ENCODE measurements at regions not wholly inside any gene's neighbourhood (a gene's known extent, or its start where the extent isn't known, plus 50 kb on each side); places are given as distances from the start of the nearest gene placed in this dataset.

DNA sequence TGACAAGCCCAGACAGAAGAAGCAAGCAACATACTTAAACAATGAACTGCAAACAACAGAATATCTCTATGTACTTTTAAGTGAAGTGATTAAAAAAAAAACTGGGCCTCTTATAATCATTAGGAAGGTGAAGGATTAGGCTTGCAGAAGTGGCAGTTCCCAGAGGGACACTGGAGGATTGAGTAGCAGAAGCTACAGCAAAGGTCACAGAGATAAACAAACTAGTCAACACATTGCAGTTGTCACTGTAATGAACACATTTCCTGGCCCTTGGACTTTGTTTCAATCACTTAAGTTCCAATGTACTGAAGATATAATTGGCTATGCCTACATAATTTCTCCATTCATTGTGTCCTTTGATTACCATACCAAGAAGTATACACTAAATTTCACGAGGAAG, 1498.8 kb downstream of the SLITRK5 start:
- H3K9me3 ChIP-seq: no peaks in the 10 kb centered on the region
- WGBS, 2 donors: 53 to 61% methylated on average over 1 of the region's 1 CpG
- TF ChIP-seq, protein P1, sequence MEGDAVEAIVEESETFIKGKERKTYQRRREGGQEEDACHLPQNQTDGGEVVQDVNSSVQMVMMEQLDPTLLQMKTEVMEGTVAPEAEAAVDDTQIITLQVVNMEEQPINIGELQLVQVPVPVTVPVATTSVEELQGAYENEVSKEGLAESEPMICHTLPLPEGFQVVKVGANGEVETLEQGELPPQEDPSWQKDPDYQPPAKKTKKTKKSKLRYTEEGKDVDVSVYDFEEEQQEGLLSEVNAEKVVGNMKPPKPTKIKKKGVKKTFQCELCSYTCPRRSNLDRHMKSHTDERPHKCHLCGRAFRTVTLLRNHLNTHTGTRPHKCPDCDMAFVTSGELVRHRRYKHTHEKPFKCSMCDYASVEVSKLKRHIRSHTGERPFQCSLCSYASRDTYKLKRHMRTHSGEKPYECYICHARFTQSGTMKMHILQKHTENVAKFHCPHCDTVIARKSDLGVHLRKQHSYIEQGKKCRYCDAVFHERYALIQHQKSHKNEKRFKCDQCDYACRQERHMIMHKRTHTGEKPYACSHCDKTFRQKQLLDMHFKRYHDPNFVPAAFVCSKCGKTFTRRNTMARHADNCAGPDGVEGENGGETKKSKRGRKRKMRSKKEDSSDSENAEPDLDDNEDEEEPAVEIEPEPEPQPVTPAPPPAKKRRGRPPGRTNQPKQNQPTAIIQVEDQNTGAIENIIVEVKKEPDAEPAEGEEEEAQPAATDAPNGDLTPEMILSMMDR (IDR thresholded peaks at IDR 0.05): no peak

DNA sequence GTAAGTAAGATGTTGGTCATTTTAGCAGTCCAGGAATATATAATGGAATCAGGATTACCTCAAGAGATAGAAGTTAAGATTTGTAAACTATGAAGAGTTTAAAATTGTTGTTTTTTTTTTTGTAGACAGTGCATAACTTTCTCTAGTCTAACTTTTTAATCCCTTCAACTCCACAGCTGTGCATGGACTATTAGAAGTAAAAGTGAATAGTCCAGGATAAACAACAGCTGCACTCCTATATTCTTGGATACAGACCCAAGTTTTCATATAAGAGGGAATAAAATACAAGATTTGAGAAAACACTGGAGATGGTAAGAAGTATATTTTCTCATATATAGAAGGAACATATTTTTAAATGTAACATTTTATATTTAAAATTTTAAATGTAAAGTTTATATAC, 1509.9 kb downstream of the SLITRK5 start:
- no peak for DNase-seq

More for the DNA sequence above, 1498.8 kb downstream of the SLITRK5 start:
- no peak for DNase-seq
- no peaks in the 10 kb centered on the region for H3K4me1 ChIP-seq
- intact Hi-C loops (cut with DNase I): no loop called here
- no peaks in the 10 kb centered on the region for H3K27me3 ChIP-seq
- no peak overlapping the region for H3K4me3 ChIP-seq
- H3K27ac ChIP-seq: no peak overlapping the region
- H3K36me3 ChIP-seq: no peaks in the 10 kb centered on the region

DNA sequence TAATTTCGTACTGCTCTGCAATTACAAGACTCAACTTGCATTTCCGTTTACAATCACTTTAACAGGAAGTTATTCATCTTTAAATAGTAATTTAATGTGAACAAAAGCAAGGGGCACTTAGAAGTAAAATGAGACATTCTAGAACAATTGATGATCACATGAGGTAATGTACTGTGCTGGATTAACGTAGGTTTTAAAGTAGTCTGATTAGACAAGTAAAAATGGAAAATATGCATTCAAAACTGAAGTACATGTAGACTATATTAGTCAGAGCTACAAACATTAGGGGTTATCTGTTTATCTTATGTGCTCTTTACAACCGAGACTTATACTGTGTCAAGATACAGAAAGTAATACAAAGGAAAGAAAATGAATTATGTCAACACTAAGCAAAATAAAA, 1528.0 kb downstream of the SLITRK5 start:
- H3K36me3 ChIP-seq: no peaks in the 10 kb centered on the region
- no peak overlapping the region for H3K4me3 ChIP-seq
- no peaks in the 10 kb centered on the region for H3K4me1 ChIP-seq
- no peaks in the 10 kb centered on the region for H3K9me3 ChIP-seq
- DNase-seq: no peak
- 14 to 19% methylated on average over 4 of the region's 4 CpGs for WGBS, 2 donors
- H3K27me3 ChIP-seq: no peaks in the 10 kb centered on the region
- TF ChIP-seq POLR2A (IDR thresholded peaks at IDR 0.05): no peak
- TF ChIP-seq, protein P1 (IDR thresholded peaks at IDR 0.05): no peak
- H3K27ac ChIP-seq: no peak overlapping the region
- intact Hi-C loops (cut with DNase I): no loop called here

More for the DNA sequence above, 1509.9 kb downstream of the SLITRK5 start:
- intact Hi-C loops (cut with DNase I): no loop called here
- TF ChIP-seq, protein P1 (IDR thresholded peaks at IDR 0.05): no peak
- TF ChIP-seq POLR2A (IDR thresholded peaks at IDR 0.05): no peak
- no peak overlapping the region for H3K4me3 ChIP-seq
- no peaks in the 10 kb centered on the region for H3K4me1 ChIP-seq
- no peaks in the 10 kb centered on the region for H3K36me3 ChIP-seq
- peaks cover 0 to 10% (median 0%) of the 10 kb centered on the region in 3 donors for H3K9me3 ChIP-seq
- H3K27me3 ChIP-seq: no peaks in the 10 kb centered on the region
- no peak overlapping the region for H3K27ac ChIP-seq

DNA sequence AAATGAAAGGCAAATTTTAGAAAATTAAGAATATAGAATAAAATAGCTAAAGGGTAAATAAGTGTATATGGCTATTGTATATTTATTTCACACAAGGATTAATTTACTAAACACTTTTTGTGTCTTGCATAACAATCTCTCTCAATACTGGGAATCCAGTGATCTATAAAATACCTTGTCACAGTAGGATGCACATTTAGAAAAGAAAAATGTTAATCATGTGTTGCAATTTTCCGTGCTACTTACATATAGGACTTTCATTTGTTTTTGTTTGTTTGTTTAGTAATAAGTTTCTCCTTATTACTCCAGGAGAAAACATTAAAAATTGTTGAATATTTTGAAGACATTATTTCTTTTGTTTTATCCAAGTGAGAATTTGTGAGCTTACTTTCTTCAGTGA, 1533.3 kb downstream of the SLITRK5 start:
- intact Hi-C loops (cut with DNase I): no loop called here
- Histone ChIP-seq H3K27me3 (no peaks in the 10 kb centered on the region), H3K27ac (no peak overlapping the region), H3K4me1 (no peaks in the 10 kb centered on the region), H3K36me3 (no peaks in the 10 kb centered on the region), H3K4me3 (no peak overlapping the region), H3K9me3 (no peaks in the 10 kb centered on the region)
- no peak for DNase-seq
- 39 to 61% methylated on average over 1 of the region's 1 CpG for WGBS, 2 donors
- TF ChIP-seq POLR2A (IDR thresholded peaks at IDR 0.05): no peak
- TF ChIP-seq, protein P1 (IDR thresholded peaks at IDR 0.05): no peak

DNA sequence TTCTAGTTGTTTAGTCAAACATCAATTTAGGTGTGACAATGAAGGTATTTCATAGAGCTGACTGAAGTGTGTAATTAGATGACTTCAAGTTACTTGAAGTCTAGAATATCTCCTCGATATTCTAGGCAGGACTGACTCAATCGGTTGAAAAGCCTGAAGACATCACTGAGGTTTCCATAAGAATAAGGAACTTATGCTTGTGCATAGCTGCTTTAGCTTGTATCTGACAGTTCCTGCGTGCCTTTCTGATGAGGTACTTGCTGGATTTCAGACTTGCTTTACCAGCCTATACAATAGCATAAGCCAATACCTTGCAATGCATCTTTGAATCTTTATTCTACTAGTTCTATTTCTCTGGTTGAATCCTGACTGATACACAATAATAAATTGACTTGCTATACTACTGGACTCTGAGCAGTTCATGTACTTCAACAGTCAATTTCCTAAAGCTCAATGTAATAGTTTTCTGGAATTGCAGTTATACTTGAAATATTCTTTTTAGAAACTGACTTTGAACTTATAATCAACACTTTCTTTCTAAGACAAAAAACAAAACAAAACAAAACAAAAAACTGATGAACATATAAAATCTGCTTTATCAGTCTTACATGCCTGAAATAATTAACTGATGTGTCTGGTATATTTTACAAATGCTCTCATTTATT, 1534.8 kb downstream of the SLITRK5 start:
- no peak for DNase-seq
- Histone ChIP-seq H3K36me3 (no peaks in the 10 kb centered on the region), H3K4me3 (no peak overlapping the region), H3K27ac (no peak overlapping the region), H3K27me3 (no peaks in the 10 kb centered on the region), H3K4me1 (no peaks in the 10 kb centered on the region), H3K9me3 (no peaks in the 10 kb centered on the region)
- no peak for TF ChIP-seq POLR2A (IDR thresholded peaks at IDR 0.05)
- TF ChIP-seq, protein P1 (IDR thresholded peaks at IDR 0.05): no peak
- intact Hi-C loops (cut with DNase I): no loop called here
- 66 to 70% methylated on average over 3 of the region's 3 CpGs for WGBS, 2 donors

Data from esophagus squamous epithelium (tissue), 5 donors.